GM23338 (cell line): ENCODE measurements at regions not wholly inside any gene's neighbourhood (a gene's known extent, or its start where the extent isn't known, plus 50 kb on each side); places are given as distances from the start of the nearest gene placed in this dataset.

Source experiments
- ATAC-seq: fragments of 200-7000 bp; cut with Tn5 transposase; 3 replicates; pipeline ENCODE4 v1.9.1; 2020
- DNase-seq: peaks from one replicate; pipeline ENCODE4 v3.0.0-alpha.2; 2015; ENCODE audit warnings: low spot score
- H2AFZ ChIP-seq: fragments of 200-600 bp; sonication (generic); 2 replicates; pipeline ENCODE4 v1.8.0; 2016; ENCODE audit warnings: antibody characterized with exemption, mild to moderate bottlenecking, moderate library complexity
- H3F3A ChIP-seq: fragments of 200-600 bp; sonication (generic); replicated peaks from 2 replicates; pipeline ENCODE4 v1.8.0; 2017; ENCODE audit warnings: antibody characterized with exemption, mixed run types, low read depth
- H3K27ac ChIP-seq: fragments of 200-600 bp; sonication (generic); 2 replicates; pipeline ENCODE4 v1.6.1; 2016; ENCODE audit warnings: low read depth
- H3K27me3 ChIP-seq: fragments of 200-600 bp; sonication (generic); 2 replicates; pipeline ENCODE4 v1.8.0; 2016; ENCODE audit warnings: mild to moderate bottlenecking, mixed run types, moderate library complexity; ENCODE audit not compliant: insufficient read depth
- H3K36me3 ChIP-seq: fragments of 200-600 bp; sonication (generic); 2 replicates; pipeline ENCODE4 v1.8.0; 2016; ENCODE audit warnings: mild to moderate bottlenecking; ENCODE audit not compliant: insufficient read depth
- H3K4me1 ChIP-seq: fragments of 200-600 bp; sonication (generic); 2 replicates; pipeline ENCODE4 v1.8.0; 2016; ENCODE audit warnings: mild to moderate bottlenecking, moderate library complexity; ENCODE audit not compliant: insufficient read depth
- H3K4me2 ChIP-seq: fragments of 200-600 bp; sonication (generic); 2 replicates; pipeline ENCODE4 v1.7.1; 2017; ENCODE audit warnings: mixed run types
- H3K4me3 ChIP-seq: fragments of 200-600 bp; sonication (generic); 2 replicates; pipeline ENCODE4 v1.6.1; 2016; ENCODE audit warnings: mixed run types
- H3K79me2 ChIP-seq: fragments of 200-600 bp; sonication (generic); replicated peaks from 2 replicates; pipeline ENCODE4 v1.8.0; 2017; ENCODE audit warnings: mild to moderate bottlenecking; ENCODE audit not compliant: insufficient read depth
- H3K9me2 ChIP-seq: fragments of 200-600 bp; sonication (generic); 2 replicates; pipeline ENCODE4 v1.8.0; 2017; ENCODE audit not compliant: insufficient read depth
- H4K20me1 ChIP-seq: fragments of 200-600 bp; sonication (generic); replicated peaks from 2 replicates; pipeline ENCODE4 v1.8.0; 2017; ENCODE audit warnings: mild to moderate bottlenecking; ENCODE audit not compliant: insufficient read depth
- H3K27ac Mint-ChIP-seq: 2 replicates; pipeline ENCODE4 v1.8.0; 2020; ENCODE audit warnings: inconsistent platforms, mild to moderate bottlenecking, moderate library complexity, mixed read lengths
- H3K27me3 Mint-ChIP-seq: 3 replicates; pipeline ENCODE4 v1.8.0; 2022; ENCODE audit warnings: low read depth, mild to moderate bottlenecking, moderate library complexity, mixed read lengths, inconsistent platforms; ENCODE audit not compliant: insufficient read depth, poor library complexity
- H3K36me3 Mint-ChIP-seq: 3 replicates; pipeline ENCODE4 v1.8.0; 2021; ENCODE audit warnings: low read depth, mild to moderate bottlenecking, inconsistent platforms, moderate library complexity, mixed read lengths
- H3K4me1 Mint-ChIP-seq: 3 replicates; pipeline ENCODE4 v1.8.0; 2020; ENCODE audit warnings: mild to moderate bottlenecking, inconsistent platforms, mixed read lengths
- H3K4me3 Mint-ChIP-seq: 3 replicates; pipeline ENCODE4 v1.8.0; 2021; ENCODE audit warnings: moderate library complexity, mild to moderate bottlenecking, inconsistent platforms, mixed read lengths
- H3K9me3 Mint-ChIP-seq: 3 replicates; pipeline ENCODE4 v1.8.0; 2020; ENCODE audit warnings: moderate library complexity, mild to moderate bottlenecking, inconsistent platforms, mixed read lengths
- CREB1 ChIP-seq: fragments of 250-450 bp; sonication (Bioruptor Pico); IDR thresholded peaks from 2 replicates; pipeline ENCODE4 v1.5.0; 2020; ENCODE audit warnings: low read depth, mild to moderate bottlenecking, moderate library complexity
- CTCF ChIP-seq, 2 experiments: fragments of 200-600 bp in 1 of 2; sonication (generic) in 1 of 2; conservative IDR thresholded peaks; 2 replicates each; pipeline versions ENCODE4 v1.5.1 to v1.6.1; 2016 to 2017; ENCODE audit warnings: antibody characterized with exemption in 2 of 2, low read depth in 2 of 2, mild to moderate bottlenecking in 2 of 2, moderate library complexity in 1 of 2
- EZH2 ChIP-seq: fragments of 200-600 bp; sonication (generic); IDR thresholded peaks from one replicate; pipeline ENCODE4 v1.8.0; 2017; ENCODE audit warnings: antibody characterized with exemption, mild to moderate bottlenecking, low read depth; ENCODE audit not compliant: unreplicated experiment
- EZH2phosphoT487 ChIP-seq: fragments of 200-600 bp; sonication (generic); IDR thresholded peaks from one replicate; pipeline ENCODE4 v1.8.1; 2018; ENCODE audit warnings: antibody characterized with exemption; ENCODE audit not compliant: unreplicated experiment
- JUNB ChIP-seq: IDR thresholded peaks from one replicate; pipeline ENCODE4 v1.6.1; 2016; ENCODE audit warnings: antibody characterized with exemption; ENCODE audit not compliant: unreplicated experiment
- NANOG ChIP-seq: IDR thresholded peaks from 2 replicates; pipeline ENCODE4 v1.6.1; 2016; ENCODE audit warnings: antibody characterized with exemption, borderline replicate concordance
- POLR2AphosphoS5 ChIP-seq: IDR thresholded peaks from 2 replicates; pipeline ENCODE4 v1.6.1; 2016; ENCODE audit warnings: antibody characterized with exemption, low read depth
- STAT1 ChIP-seq: IDR thresholded peaks from one replicate; pipeline ENCODE4 v1.6.1; 2016; ENCODE audit warnings: antibody characterized with exemption; ENCODE audit not compliant: unreplicated experiment
- ZNF114 ChIP-seq: fragments of 250-450 bp; sonication (Bioruptor Pico); IDR thresholded peaks from 2 replicates; pipeline ENCODE4 v1.5.0; 2020; ENCODE audit warnings: mild to moderate bottlenecking, moderate library complexity
- ZNF331 ChIP-seq: fragments of 250-450 bp; sonication (Bioruptor Pico); IDR thresholded peaks from 2 replicates; pipeline ENCODE4 v1.5.0; 2020; ENCODE audit warnings: low read depth, mild to moderate bottlenecking, moderate library complexity
- TF ChIP-seq, protein P1 (sequence below): fragments of 250-450 bp; sonication (Bioruptor Pico); IDR thresholded peaks from 2 replicates; pipeline ENCODE4 v1.5.0; 2020; ENCODE audit warnings: mild to moderate bottlenecking, moderate library complexity
- TF ChIP-seq, protein P2 (sequence below): IDR thresholded peaks from 2 replicates; pipeline ENCODE4 v1.6.1; 2016; ENCODE audit warnings: antibody characterized with exemption
- TF ChIP-seq, protein P3 (sequence below): IDR thresholded peaks from one replicate; pipeline ENCODE4 v1.6.1; 2018; ENCODE audit warnings: antibody characterized with exemption; ENCODE audit not compliant: unreplicated experiment

DNA sequence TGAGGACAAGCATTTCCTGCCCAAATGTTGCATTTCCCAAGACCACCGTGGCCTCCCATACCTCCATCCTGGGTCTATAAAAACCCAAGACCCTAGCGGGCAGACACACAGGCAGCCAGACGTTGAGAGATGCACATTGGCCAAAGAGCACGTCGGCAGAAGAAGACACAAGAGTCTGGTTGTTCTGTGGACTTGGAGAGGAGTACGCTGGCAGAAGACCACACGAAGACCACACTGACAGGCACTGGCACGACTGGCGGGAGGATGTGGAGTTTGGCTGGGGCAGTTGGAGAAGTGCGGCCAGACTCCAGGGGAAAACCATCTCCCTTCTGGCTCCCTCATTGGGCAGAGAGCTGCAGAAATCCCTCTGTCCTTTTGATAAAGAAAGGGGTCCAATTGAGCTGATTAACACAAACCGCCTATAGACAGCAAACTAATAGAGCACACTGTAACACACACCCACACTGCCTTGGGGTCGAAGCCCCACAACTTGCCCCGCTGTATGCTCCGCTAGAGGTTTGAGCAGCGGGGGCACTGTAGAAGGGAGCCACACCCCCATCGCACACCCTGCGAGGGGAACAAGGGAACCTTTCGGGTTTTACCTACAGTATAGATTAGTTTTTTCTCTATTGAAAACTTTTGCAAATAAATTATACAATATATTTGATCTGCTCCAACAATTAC, 376.7 kb upstream of the KLHL4 start:
- Histone ChIP-seq H3K4me3 (no peak overlapping the region), H4K20me1 (no peaks in the 10 kb centered on the region), H3K4me2 (no peak overlapping the region), H3K9me2 (no peaks in the 10 kb centered on the region), H3K36me3 (no peaks in the 10 kb centered on the region), H3K27ac (no peak overlapping the region), H2AFZ (no peak overlapping the region), H3K4me1 (no peaks in the 10 kb centered on the region), H3K79me2 (no peaks in the 10 kb centered on the region), H3K27me3 (no peaks in the 10 kb centered on the region), H3F3A (no peaks in the 10 kb centered on the region)
- Mint-ChIP-seq H3K36me3 (no peaks in the 10 kb centered on the region), H3K4me1 (no peaks in the 10 kb centered on the region; the same call in 2 of the 3 replicates), H3K9me3 (no peaks in the 10 kb centered on the region; the same call in 2 of the 3 replicates), H3K4me3 (no peak overlapping the region), H3K27ac (no peak overlapping the region), H3K27me3 (peaks cover 1% of the 10 kb centered on the region)
- TF ChIP-seq, protein P1, sequence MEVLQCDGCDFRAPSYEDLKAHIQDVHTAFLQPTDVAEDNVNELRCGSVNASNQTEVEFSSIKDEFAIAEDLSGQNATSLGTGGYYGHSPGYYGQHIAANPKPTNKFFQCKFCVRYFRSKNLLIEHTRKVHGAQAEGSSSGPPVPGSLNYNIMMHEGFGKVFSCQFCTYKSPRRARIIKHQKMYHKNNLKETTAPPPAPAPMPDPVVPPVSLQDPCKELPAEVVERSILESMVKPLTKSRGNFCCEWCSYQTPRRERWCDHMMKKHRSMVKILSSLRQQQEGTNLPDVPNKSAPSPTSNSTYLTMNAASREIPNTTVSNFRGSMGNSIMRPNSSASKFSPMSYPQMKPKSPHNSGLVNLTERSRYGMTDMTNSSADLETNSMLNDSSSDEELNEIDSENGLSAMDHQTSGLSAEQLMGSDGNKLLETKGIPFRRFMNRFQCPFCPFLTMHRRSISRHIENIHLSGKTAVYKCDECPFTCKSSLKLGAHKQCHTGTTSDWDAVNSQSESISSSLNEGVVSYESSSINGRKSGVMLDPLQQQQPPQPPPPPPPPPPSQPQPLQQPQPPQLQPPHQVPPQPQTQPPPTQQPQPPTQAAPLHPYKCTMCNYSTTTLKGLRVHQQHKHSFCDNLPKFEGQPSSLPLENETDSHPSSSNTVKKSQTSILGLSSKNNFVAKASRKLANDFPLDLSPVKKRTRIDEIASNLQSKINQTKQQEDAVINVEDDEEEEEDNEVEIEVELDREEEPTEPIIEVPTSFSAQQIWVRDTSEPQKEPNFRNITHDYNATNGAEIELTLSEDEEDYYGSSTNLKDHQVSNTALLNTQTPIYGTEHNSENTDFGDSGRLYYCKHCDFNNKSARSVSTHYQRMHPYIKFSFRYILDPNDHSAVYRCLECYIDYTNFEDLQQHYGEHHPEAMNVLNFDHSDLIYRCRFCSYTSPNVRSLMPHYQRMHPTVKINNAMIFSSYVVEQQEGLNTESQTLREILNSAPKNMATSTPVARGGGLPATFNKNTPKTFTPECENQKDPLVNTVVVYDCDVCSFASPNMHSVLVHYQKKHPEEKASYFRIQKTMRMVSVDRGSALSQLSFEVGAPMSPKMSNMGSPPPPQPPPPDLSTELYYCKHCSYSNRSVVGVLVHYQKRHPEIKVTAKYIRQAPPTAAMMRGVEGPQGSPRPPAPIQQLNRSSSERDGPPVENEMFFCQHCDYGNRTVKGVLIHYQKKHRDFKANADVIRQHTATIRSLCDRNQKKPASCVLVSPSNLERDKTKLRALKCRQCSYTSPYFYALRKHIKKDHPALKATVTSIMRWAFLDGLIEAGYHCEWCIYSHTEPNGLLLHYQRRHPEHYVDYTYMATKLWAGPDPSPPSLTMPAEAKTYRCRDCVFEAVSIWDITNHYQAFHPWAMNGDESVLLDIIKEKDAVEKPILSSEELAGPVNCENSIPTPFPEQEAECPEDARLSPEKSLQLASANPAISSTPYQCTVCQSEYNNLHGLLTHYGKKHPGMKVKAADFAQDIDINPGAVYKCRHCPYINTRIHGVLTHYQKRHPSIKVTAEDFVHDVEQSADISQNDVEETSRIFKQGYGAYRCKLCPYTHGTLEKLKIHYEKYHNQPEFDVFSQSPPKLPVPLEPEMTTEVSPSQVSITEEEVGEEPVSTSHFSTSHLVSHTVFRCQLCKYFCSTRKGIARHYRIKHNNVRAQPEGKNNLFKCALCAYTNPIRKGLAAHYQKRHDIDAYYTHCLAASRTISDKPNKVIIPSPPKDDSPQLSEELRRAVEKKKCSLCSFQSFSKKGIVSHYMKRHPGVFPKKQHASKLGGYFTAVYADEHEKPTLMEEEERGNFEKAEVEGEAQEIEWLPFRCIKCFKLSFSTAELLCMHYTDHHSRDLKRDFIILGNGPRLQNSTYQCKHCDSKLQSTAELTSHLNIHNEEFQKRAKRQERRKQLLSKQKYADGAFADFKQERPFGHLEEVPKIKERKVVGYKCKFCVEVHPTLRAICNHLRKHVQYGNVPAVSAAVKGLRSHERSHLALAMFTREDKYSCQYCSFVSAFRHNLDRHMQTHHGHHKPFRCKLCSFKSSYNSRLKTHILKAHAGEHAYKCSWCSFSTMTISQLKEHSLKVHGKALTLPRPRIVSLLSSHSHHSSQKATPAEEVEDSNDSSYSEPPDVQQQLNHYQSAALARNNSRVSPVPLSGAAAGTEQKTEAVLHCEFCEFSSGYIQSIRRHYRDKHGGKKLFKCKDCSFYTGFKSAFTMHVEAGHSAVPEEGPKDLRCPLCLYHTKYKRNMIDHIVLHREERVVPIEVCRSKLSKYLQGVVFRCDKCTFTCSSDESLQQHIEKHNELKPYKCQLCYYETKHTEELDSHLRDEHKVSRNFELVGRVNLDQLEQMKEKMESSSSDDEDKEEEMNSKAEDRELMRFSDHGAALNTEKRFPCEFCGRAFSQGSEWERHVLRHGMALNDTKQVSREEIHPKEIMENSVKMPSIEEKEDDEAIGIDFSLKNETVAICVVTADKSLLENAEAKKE (CRISPR knock-in tag), result no peak
- TF ChIP-seq CREB1 (CRISPR knock-in tag) (no peak), NANOG (no peak), STAT1 (no peak), EZH2phosphoT487 (no peak), ZNF331 (CRISPR knock-in tag) (no peak), JUNB (no peak), CTCF (conservative IDR thresholded peaks at IDR 0.05; ENCODE audit: low read depth in 2 of 2) (no peak), POLR2AphosphoS5 (no peak), EZH2 (no peak), ZNF114 (CRISPR knock-in tag) (no peak)
- TF ChIP-seq, protein P2, sequence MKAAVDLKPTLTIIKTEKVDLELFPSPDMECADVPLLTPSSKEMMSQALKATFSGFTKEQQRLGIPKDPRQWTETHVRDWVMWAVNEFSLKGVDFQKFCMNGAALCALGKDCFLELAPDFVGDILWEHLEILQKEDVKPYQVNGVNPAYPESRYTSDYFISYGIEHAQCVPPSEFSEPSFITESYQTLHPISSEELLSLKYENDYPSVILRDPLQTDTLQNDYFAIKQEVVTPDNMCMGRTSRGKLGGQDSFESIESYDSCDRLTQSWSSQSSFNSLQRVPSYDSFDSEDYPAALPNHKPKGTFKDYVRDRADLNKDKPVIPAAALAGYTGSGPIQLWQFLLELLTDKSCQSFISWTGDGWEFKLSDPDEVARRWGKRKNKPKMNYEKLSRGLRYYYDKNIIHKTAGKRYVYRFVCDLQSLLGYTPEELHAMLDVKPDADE, result no peak
- TF ChIP-seq, protein P3, sequence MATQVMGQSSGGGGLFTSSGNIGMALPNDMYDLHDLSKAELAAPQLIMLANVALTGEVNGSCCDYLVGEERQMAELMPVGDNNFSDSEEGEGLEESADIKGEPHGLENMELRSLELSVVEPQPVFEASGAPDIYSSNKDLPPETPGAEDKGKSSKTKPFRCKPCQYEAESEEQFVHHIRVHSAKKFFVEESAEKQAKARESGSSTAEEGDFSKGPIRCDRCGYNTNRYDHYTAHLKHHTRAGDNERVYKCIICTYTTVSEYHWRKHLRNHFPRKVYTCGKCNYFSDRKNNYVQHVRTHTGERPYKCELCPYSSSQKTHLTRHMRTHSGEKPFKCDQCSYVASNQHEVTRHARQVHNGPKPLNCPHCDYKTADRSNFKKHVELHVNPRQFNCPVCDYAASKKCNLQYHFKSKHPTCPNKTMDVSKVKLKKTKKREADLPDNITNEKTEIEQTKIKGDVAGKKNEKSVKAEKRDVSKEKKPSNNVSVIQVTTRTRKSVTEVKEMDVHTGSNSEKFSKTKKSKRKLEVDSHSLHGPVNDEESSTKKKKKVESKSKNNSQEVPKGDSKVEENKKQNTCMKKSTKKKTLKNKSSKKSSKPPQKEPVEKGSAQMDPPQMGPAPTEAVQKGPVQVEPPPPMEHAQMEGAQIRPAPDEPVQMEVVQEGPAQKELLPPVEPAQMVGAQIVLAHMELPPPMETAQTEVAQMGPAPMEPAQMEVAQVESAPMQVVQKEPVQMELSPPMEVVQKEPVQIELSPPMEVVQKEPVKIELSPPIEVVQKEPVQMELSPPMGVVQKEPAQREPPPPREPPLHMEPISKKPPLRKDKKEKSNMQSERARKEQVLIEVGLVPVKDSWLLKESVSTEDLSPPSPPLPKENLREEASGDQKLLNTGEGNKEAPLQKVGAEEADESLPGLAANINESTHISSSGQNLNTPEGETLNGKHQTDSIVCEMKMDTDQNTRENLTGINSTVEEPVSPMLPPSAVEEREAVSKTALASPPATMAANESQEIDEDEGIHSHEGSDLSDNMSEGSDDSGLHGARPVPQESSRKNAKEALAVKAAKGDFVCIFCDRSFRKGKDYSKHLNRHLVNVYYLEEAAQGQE, result no peak
- ATAC-seq (no peak), DNase-seq (no peak)
